Uterus (tissue), 3 donors: ENCODE measurements at regions not wholly inside any gene's neighbourhood (a gene's known extent, or its start where the extent isn't known, plus 50 kb on each side); places are given as distances from the start of the nearest gene placed in this dataset.

Experiments used
- DNase-seq, 2 donors: peaks; one replicate each; pipeline ENCODE4 v3.0.0-alpha.2; 2019 to 2020
- H3K27ac ChIP-seq, 2 donors: fragments of 200-600 bp; sonication (generic); 1 replicate in 1 of 2; 2 replicates in 1 of 2; pipeline ENCODE4 v1.5.1; 2016 to 2018
- H3K27me3 ChIP-seq, 2 donors: fragments of 200-600 bp; sonication (generic); one replicate each; pipeline ENCODE4 v1.5.1; 2018 to 2019; ENCODE audit warnings: control low read depth in 1 of 2
- H3K36me3 ChIP-seq, 2 donors: fragments of 200-600 bp; sonication (generic); one replicate each; pipeline ENCODE4 v1.5.1; 2019; ENCODE audit warnings: control low read depth in 1 of 2
- H3K4me1 ChIP-seq, 2 donors: fragments of 200-600 bp; sonication (generic); one replicate each; pipeline ENCODE4 v1.5.1; 2018 to 2019; ENCODE audit warnings: control low read depth in 1 of 2
- H3K4me3 ChIP-seq, 2 donors: fragments of 200-600 bp; sonication (generic); 1 replicate in 1 of 2; 2 replicates in 1 of 2; pipeline ENCODE4 v1.5.1; 2018 to 2019; ENCODE audit warnings: mild to moderate bottlenecking in 1 of 2
- H3K9me3 ChIP-seq, 2 donors: fragments of 200-600 bp; sonication (generic); one replicate each; pipeline ENCODE4 v1.5.1; 2019; ENCODE audit warnings: control low read depth in 1 of 2
- CTCF ChIP-seq, 4 experiments: fragments of 200-600 bp in 2 of 4; fragments of 450-650 bp in 2 of 4; sonication (generic) in 2 of 4; IDR thresholded peaks; one replicate each; pipeline ENCODE4 v1.5.1; 2016 to 2019; ENCODE audit warnings: antibody characterized with exemption in 4 of 4, mild to moderate bottlenecking in 2 of 4, moderate library complexity in 1 of 4
- POLR2A ChIP-seq, 2 donors: fragments of 450-650 bp; IDR thresholded peaks; one replicate each; pipeline ENCODE4 v1.6.1; 2016; ENCODE audit warnings: antibody characterized with exemption in 2 of 2, mild to moderate bottlenecking in 1 of 2, moderate library complexity in 1 of 2
- intact Hi-C: fragments of 100-400 bp; cut with DNase I; formaldehyde crosslinking; loops from one replicate; pipeline ENCODE4 v1.15.1; 2023; ENCODE audit warnings: low total_unique reads
- donor health status: DM: yes; HTN: yes; CAD: no.

- Histone ChIP-seq H3K9me3 (no peaks in the 10 kb centered on the region), H3K4me3 (peak overlapping the region; percentile 40 to 48), H3K27ac (peak overlapping the region; percentile 73 to 82), H3K4me1 (no peaks in the 10 kb centered on the region), H3K36me3 (no peaks in the 10 kb centered on the region), H3K27me3 (no peaks in the 10 kb centered on the region)
- intact Hi-C loops = no loop called here
- no peak for TF ChIP-seq POLR2A (IDR thresholded peaks at IDR 0.05)
- TF ChIP-seq CTCF (IDR thresholded peaks at IDR 0.05) = no peak
- DNase-seq = peak; percentile 15 to 40
These were observed 61.9 kb upstream of the MEGF10 start for GRCh38 chr5:127228540-127229184.

GRCh38 chr5:127229185-127229889 lies 61.3 kb upstream of the MEGF10 start:
- no peaks in the 10 kb centered on the region for H3K27me3 ChIP-seq
- DNase-seq = peak; percentile 33 to 36
- no peaks in the 10 kb centered on the region for H3K9me3 ChIP-seq
- H3K4me1 ChIP-seq = no peaks in the 10 kb centered on the region
- H3K27ac ChIP-seq = peak overlapping the region; percentile 73 to 82
- TF ChIP-seq CTCF (IDR thresholded peaks at IDR 0.05) (no peak), POLR2A (IDR thresholded peaks at IDR 0.05) (no peak)
- intact Hi-C loops = no loop called here
- peak overlapping the region; percentile 40 to 48 for H3K4me3 ChIP-seq
- no peaks in the 10 kb centered on the region for H3K36me3 ChIP-seq

GRCh38 chr5:127231118-127231517 lies 59.5 kb upstream of the MEGF10 start:
- no peak overlapping the region for H3K27ac ChIP-seq
- no peaks in the 10 kb centered on the region for H3K4me1 ChIP-seq
- no peak for DNase-seq
- TF ChIP-seq POLR2A (IDR thresholded peaks at IDR 0.05) (no peak), CTCF (IDR thresholded peaks at IDR 0.05) (no peak)
- H3K36me3 ChIP-seq = no peaks in the 10 kb centered on the region
- H3K27me3 ChIP-seq = no peaks in the 10 kb centered on the region
- intact Hi-C loops = no loop called here
- H3K9me3 ChIP-seq = no peaks in the 10 kb centered on the region
- H3K4me3 ChIP-seq = no peak overlapping the region

- H3K9me3 ChIP-seq = no peaks in the 10 kb centered on the region
- TF ChIP-seq POLR2A (IDR thresholded peaks at IDR 0.05) = no peak
- TF ChIP-seq CTCF (IDR thresholded peaks at IDR 0.05) = no peak
- no peak overlapping the region for H3K4me3 ChIP-seq
- no peak for DNase-seq
- no peaks in the 10 kb centered on the region for H3K4me1 ChIP-seq
- no peaks in the 10 kb centered on the region for H3K36me3 ChIP-seq
- H3K27me3 ChIP-seq = no peaks in the 10 kb centered on the region
- intact Hi-C loops = no loop called here
- no peak overlapping the region for H3K27ac ChIP-seq
These were observed 57.0 kb upstream of the MEGF10 start for GRCh38 chr5:127233590-127233989.

- no peak for TF ChIP-seq CTCF (IDR thresholded peaks at IDR 0.05)
- TF ChIP-seq POLR2A (IDR thresholded peaks at IDR 0.05) = no peak
- no peaks in the 10 kb centered on the region for H3K9me3 ChIP-seq
- intact Hi-C loops = no loop called here
- H3K36me3 ChIP-seq = no peaks in the 10 kb centered on the region
- no peak overlapping the region for H3K27ac ChIP-seq
- H3K4me3 ChIP-seq = no peak overlapping the region
- no peaks in the 10 kb centered on the region for H3K4me1 ChIP-seq
- no peak for DNase-seq
- no peaks in the 10 kb centered on the region for H3K27me3 ChIP-seq
These were observed 55.5 kb upstream of the MEGF10 start for GRCh38 chr5:127235136-127235535.
